ENCODE measurements at regions not wholly inside any gene's neighbourhood (a gene's known extent, or its start where the extent isn't known, plus 50 kb on each side); places are given as distances from the start of the nearest gene placed in this dataset.

DNA sequence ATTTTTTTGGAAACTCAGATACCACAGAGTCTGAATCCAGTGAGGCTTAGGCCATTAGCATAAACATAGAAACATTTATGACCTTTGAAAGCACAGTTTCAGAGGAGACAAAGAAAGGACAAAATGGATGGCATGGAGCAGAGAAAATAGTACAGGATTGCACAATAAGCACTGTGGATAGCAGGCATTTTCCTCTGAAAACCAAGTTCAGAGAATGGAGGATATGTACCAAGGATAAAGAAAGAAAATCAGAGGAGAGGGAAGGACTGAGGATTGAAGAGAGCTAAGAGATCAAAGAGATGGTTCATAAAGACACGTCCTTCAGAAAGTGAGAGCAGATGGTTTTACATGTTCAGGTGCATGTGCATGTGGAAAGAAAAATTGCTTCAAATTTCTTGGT lies 707.2 kb upstream of the CELF2 start:
- no peaks in the 10 kb centered on the region for H3K9me3 ChIP-seq (replicated peaks)
- H3K27me3 ChIP-seq, result no peaks in the 10 kb centered on the region
- H3K4me3 ChIP-seq, result no peak overlapping the region
- no peaks in the 10 kb centered on the region for H3K36me3 ChIP-seq
- no peaks in the 10 kb centered on the region for H3K4me1 ChIP-seq
- H3K27ac ChIP-seq, result no peak overlapping the region
- no peak for DNase-seq

DNA sequence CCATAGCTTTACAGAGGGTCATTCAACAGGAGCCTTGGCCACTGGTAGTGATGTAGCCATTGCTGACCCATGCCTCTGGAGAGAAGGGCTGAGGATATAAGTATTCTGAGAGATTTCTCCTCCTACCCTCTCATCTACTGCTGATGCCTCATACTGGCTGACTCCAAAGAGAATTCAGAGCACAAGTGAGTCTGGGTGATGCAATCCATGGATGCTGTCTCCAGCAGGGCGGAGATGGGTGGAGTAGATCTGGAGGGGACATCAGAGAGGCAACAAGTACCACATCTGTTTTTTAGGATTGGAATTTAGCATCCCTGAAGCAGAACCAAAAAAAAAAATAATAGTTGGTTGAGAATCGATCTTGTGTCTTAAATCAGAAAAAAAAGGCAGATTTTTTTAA lies 705.7 kb upstream of the CELF2 start:
- H3K4me3 ChIP-seq, result no peak overlapping the region
- no peaks in the 10 kb centered on the region for H3K9me3 ChIP-seq (replicated peaks)
- no peaks in the 10 kb centered on the region for H3K36me3 ChIP-seq
- H3K27me3 ChIP-seq, result no peaks in the 10 kb centered on the region
- no peak for DNase-seq
- H3K4me1 ChIP-seq, result no peaks in the 10 kb centered on the region
- H3K27ac ChIP-seq, result no peak overlapping the region

DNA sequence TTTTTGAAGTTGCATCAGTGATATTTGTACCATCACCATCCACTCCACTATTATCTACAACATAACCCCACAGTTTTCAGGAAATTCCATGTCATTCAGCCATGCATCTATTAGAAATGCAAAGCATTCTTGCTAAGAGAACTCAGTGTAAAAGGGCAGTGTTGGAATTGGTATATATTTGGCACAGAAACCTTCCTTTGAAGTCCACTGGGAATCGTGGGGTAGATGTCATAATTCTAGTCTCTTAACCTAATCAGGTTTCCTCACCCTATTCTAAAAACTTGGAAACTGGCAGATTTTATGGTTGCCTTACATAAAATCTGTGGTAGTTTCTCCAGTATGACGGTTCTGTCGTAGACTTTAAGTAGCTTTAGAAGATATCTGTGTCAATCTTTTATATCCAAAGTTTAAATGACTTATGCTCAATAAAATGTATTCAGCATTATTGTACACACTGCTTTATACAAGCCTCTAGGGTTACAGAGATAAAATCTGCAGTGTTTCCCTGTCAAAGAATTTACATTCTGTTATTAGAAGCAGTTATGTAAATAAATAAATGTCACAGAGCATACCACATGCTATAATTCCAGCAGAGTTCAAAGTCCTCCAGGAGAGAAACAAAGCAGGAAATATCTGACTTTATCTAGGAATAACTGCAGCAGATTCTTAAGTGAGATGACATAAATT lies 704.4 kb upstream of the CELF2 start:
- no peaks in the 10 kb centered on the region for H3K36me3 ChIP-seq
- DNase-seq, result no peak
- H3K27me3 ChIP-seq, result no peaks in the 10 kb centered on the region
- H3K4me3 ChIP-seq, result no peak overlapping the region
- no peaks in the 10 kb centered on the region for H3K9me3 ChIP-seq (replicated peaks)
- no peak overlapping the region for H3K27ac ChIP-seq
- no peaks in the 10 kb centered on the region for H3K4me1 ChIP-seq

DNA sequence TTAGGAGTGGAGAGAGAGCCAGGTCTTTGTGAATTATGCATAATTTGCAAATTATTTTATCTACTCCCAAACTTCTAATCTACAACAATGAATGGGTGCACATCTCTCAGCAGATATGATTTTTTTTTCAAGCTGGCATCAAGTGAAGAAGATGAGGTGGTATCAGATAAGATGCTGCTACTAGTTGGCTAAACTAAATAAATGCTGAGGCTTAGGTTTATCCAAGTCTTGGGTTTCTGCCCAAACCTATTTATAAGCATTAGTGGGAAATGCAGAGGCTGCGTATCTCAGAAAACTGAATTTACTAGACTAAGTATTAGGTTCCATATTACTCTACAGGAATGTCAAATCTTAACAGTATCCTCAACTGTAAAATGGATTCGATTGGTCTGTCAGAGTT lies 703.0 kb upstream of the CELF2 start:
- no peaks in the 10 kb centered on the region for H3K4me1 ChIP-seq
- H3K36me3 ChIP-seq, result no peaks in the 10 kb centered on the region
- H3K4me3 ChIP-seq, result no peak overlapping the region
- no peaks in the 10 kb centered on the region for H3K9me3 ChIP-seq (replicated peaks)
- H3K27me3 ChIP-seq, result no peaks in the 10 kb centered on the region
- no peak for DNase-seq
- H3K27ac ChIP-seq, result no peak overlapping the region

DNA sequence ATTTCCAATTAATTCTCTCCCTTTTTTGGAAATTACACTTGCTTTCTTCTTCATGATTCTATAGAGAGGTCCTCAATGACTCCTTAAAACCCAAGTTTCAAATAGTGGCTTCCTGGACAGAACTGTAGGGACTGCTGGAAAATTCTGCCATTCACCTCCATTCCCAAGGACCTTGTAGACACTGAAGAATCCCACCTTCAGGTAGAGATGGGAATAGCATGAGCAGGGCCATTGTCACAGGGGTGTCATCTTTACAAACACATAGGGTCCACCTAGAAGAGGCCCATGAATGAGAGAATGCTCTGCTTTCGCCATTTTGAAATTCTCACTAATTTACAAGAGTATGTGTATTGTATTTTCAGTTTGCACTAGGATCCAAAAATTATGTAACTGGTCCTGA lies 701.7 kb upstream of the CELF2 start:
- Histone ChIP-seq H3K36me3 (no peaks in the 10 kb centered on the region), H3K27me3 (no peaks in the 10 kb centered on the region), H3K27ac (no peak overlapping the region), H3K9me3 (replicated peaks) (no peaks in the 10 kb centered on the region), H3K4me1 (no peaks in the 10 kb centered on the region), H3K4me3 (no peak overlapping the region)
- DNase-seq, result no peak

DNA sequence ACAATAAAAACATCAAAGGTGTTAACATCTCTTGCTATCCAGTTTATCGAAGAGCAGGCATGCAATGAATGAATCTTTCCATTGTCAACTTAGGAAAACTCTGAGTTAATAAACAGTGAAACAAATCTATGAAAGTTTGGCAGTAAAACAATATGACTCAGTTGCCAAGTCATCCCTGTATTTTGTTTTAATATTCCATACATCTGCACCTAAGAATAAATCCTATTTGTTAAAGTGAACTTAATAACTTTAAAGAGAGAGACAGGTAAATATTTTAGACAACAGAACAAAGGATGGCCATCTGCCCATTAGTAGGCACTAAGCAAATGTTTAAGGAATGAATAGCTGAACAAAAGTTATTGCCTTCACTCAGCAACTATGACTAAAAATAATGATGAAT lies 700.5 kb upstream of the CELF2 start:
- no peak for DNase-seq
- no peak overlapping the region for H3K4me3 ChIP-seq
- H3K27ac ChIP-seq, result no peak overlapping the region
- H3K27me3 ChIP-seq, result no peaks in the 10 kb centered on the region
- no peaks in the 10 kb centered on the region for H3K4me1 ChIP-seq
- H3K36me3 ChIP-seq, result no peaks in the 10 kb centered on the region
- no peaks in the 10 kb centered on the region for H3K9me3 ChIP-seq (replicated peaks)

- no peaks in the 10 kb centered on the region for H3K27me3 ChIP-seq
- no peaks in the 10 kb centered on the region for H3K4me1 ChIP-seq
- no peak overlapping the region for H3K27ac ChIP-seq
- H3K4me3 ChIP-seq, result no peak overlapping the region
- no peaks in the 10 kb centered on the region for H3K9me3 ChIP-seq (replicated peaks)
- no peaks in the 10 kb centered on the region for H3K36me3 ChIP-seq
- DNase-seq, result no peak
These were observed 698.8 kb upstream of the CELF2 start for GRCh38 chr10:10318856-10319255.

GRCh38 chr10:10320956-10321355 lies 696.7 kb upstream of the CELF2 start:
- Histone ChIP-seq H3K27me3 (no peaks in the 10 kb centered on the region), H3K4me3 (no peak overlapping the region), H3K36me3 (no peaks in the 10 kb centered on the region), H3K27ac (no peak overlapping the region), H3K9me3 (replicated peaks) (no peaks in the 10 kb centered on the region), H3K4me1 (no peaks in the 10 kb centered on the region)
- DNase-seq, result peak in 1 of 2 experiments; percentile 2

- H3K36me3 ChIP-seq, result no peaks in the 10 kb centered on the region
- H3K27ac ChIP-seq, result no peak overlapping the region
- no peaks in the 10 kb centered on the region for H3K9me3 ChIP-seq (replicated peaks)
- H3K27me3 ChIP-seq, result no peaks in the 10 kb centered on the region
- peak in 1 of 2 experiments; percentile 22 for DNase-seq
- H3K4me3 ChIP-seq, result no peak overlapping the region
- H3K4me1 ChIP-seq, result no peaks in the 10 kb centered on the region
These were observed 691.6 kb upstream of the CELF2 start for GRCh38 chr10:10326116-10326515.

GRCh38 chr10:10327934-10328333 lies 689.7 kb upstream of the CELF2 start:
- H3K27ac ChIP-seq, result no peak overlapping the region
- H3K4me1 ChIP-seq, result no peaks in the 10 kb centered on the region
- no peaks in the 10 kb centered on the region for H3K9me3 ChIP-seq (replicated peaks)
- DNase-seq, result no peak
- H3K36me3 ChIP-seq, result no peaks in the 10 kb centered on the region
- no peak overlapping the region for H3K4me3 ChIP-seq
- H3K27me3 ChIP-seq, result no peaks in the 10 kb centered on the region

GRCh38 chr10:10330418-10330817 lies 687.3 kb upstream of the CELF2 start:
- no peaks in the 10 kb centered on the region for H3K9me3 ChIP-seq (replicated peaks)
- H3K4me3 ChIP-seq, result no peak overlapping the region
- DNase-seq, result no peak
- H3K36me3 ChIP-seq, result no peaks in the 10 kb centered on the region
- no peaks in the 10 kb centered on the region for H3K4me1 ChIP-seq
- no peaks in the 10 kb centered on the region for H3K27me3 ChIP-seq
- H3K27ac ChIP-seq, result no peak overlapping the region

GRCh38 chr10:10332786-10333185 lies 684.9 kb upstream of the CELF2 start:
- Histone ChIP-seq H3K4me1 (no peaks in the 10 kb centered on the region), H3K4me3 (no peak overlapping the region), H3K9me3 (replicated peaks) (no peaks in the 10 kb centered on the region), H3K27me3 (no peaks in the 10 kb centered on the region), H3K27ac (no peak overlapping the region), H3K36me3 (no peaks in the 10 kb centered on the region)
- DNase-seq, result no peak

DNA sequence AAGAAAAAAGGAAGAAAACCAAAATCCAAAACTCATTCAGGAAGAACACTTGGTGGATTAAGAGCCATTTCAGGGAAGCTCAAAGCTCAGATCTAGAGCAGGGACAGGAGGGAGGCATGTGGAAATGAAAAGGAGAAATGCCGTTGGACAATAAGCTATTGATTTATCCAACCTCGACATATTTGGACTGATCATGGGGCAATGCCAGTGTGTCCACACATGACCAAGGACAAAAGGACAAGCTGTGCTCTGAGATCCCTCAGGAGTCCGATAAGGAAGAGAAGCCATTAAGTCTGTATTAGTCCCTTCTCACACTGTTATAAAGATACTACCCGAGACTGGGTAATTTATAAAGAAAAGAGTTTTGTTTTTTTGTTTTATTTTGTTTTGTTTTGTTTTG lies 684.0 kb upstream of the CELF2 start:
- Histone ChIP-seq H3K27ac (no peak overlapping the region), H3K27me3 (no peaks in the 10 kb centered on the region), H3K9me3 (replicated peaks) (no peaks in the 10 kb centered on the region), H3K4me3 (no peak overlapping the region), H3K36me3 (no peaks in the 10 kb centered on the region), H3K4me1 (no peaks in the 10 kb centered on the region)
- DNase-seq, result no peak

DNA sequence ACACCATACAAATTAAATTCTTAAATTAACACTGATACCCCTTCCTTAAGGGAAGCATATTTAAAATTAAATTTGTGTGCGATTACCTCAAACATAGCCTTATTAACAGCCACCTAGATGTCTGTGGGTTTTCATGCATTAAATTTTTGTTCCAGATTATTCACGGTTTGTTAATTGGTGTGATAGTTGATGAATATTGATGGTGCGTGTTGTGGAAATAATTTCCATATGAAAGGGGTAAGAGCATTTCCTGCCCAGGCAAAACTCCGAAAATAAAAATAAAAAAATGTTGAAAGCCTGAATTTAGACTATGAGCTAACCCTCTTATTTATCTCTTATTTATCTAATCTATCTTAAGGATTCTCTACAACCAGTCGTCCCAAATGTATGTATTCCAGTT lies 679.3 kb upstream of the CELF2 start:
- Histone ChIP-seq H3K4me3 (no peak overlapping the region), H3K9me3 (replicated peaks) (no peaks in the 10 kb centered on the region), H3K27me3 (no peaks in the 10 kb centered on the region), H3K36me3 (no peaks in the 10 kb centered on the region), H3K4me1 (no peaks in the 10 kb centered on the region), H3K27ac (no peak overlapping the region)
- DNase-seq, result no peak

- DNase-seq, result peak; percentile 7 to 35
- H3K4me1 ChIP-seq, result 0 out of 2 replicates have a peak, but pooled peaks cover 5% of the 10 kb centered on the region
- H3K4me3 ChIP-seq, result no peak overlapping the region
- no peaks in the 10 kb centered on the region for H3K36me3 ChIP-seq
- H3K9me3 ChIP-seq (replicated peaks), result no peaks in the 10 kb centered on the region
- no peak overlapping the region for H3K27ac ChIP-seq
- no peaks in the 10 kb centered on the region for H3K27me3 ChIP-seq
These were observed 671.1 kb upstream of the CELF2 start for GRCh38 chr10:10346390-10347150.

GRCh38 chr10:10350050-10350449 lies 667.6 kb upstream of the CELF2 start:
- Histone ChIP-seq H3K4me3 (no peak overlapping the region), H3K27ac (no peak overlapping the region), H3K27me3 (no peaks in the 10 kb centered on the region), H3K4me1 (0 out of 2 replicates have a peak, but pooled peaks cover 5% of the 10 kb centered on the region), H3K36me3 (no peaks in the 10 kb centered on the region), H3K9me3 (replicated peaks) (no peaks in the 10 kb centered on the region)
- no peak for DNase-seq

All from SJCRH30 (cell line).